Kidney (tissue), 13 donors: ENCODE measurements at regions not wholly inside any gene's neighbourhood (a gene's known extent, or its start where the extent isn't known, plus 50 kb on each side); places are given as distances from the start of the nearest gene placed in this dataset.
A peak's percentile ranks its signal among the peaks of the same experiment; 100 is the strongest.

Experiments used
- DNase-seq, 5 donors: peaks; one replicate each; pipeline ENCODE4 v3.0.0-alpha.2; 2013 to 2020
- FAIRE-seq: peaks from 2 replicates; lab custom pipeline; 2012; peaks lifted over from hg19 to GRCh38; lab: Jason Lieb, UNC
- H3K27ac ChIP-seq, 2 donors: one replicate each; pipeline ENCODE4 v1.7.0; 2013; ENCODE audit warnings: low read depth in 2 of 2, low read length in 2 of 2, inconsistent platforms in 1 of 2
- H3K27me3 ChIP-seq: one replicate; pipeline ENCODE4 v1.7.1; 2013; ENCODE audit warnings: low read length, inconsistent platforms; ENCODE audit not compliant: control insufficient read depth, insufficient read depth
- H3K36me3 ChIP-seq, 3 donors: one replicate each; pipeline versions ENCODE4 v1.7.0 to v1.7.1; 2013; ENCODE audit warnings: low read length in 3 of 3, control low read depth in 1 of 3, inconsistent platforms in 1 of 3; ENCODE audit not compliant: insufficient read depth in 3 of 3, control insufficient read depth in 2 of 3
- H3K4me1 ChIP-seq, 3 donors: one replicate each; pipeline versions ENCODE4 v1.7.0 to v1.7.1; 2013; ENCODE audit warnings: low read length in 3 of 3, inconsistent platforms in 1 of 3, low read depth in 1 of 3; ENCODE audit not compliant: control insufficient read depth in 2 of 3, insufficient read depth in 2 of 3
- H3K4me3 ChIP-seq, 3 donors: one replicate each; pipeline versions ENCODE4 v1.7.0 to v1.8.1; 2013; ENCODE audit warnings: low read length in 3 of 3, control low read depth in 1 of 3, inconsistent platforms in 1 of 3
- H3K9ac ChIP-seq, 3 donors: one replicate each; pipeline versions ENCODE4 v1.7.0 to v1.7.1; 2013; ENCODE audit warnings: low read length in 3 of 3, control low read depth in 1 of 3, inconsistent platforms in 1 of 3
- H3K9me3 ChIP-seq, 3 donors: one replicate each; pipeline versions ENCODE4 v1.7.0 to v1.7.1; 2013; ENCODE audit warnings: low read length in 3 of 3, control low read depth in 1 of 3, inconsistent platforms in 1 of 3; ENCODE audit not compliant: control insufficient read depth in 2 of 3, insufficient read depth in 1 of 3
- CTCF ChIP-seq: IDR thresholded peaks from 3 replicates; pipeline ENCODE4 v1.5.1; 2012; ENCODE audit warnings: mild to moderate bottlenecking, moderate library complexity, borderline replicate concordance; ENCODE audit not compliant: insufficient read depth; ENCODE audit errors: extremely low read depth
- intact Hi-C: fragments of 100-400 bp; cut with DNase I; formaldehyde crosslinking; loops from one replicate; pipeline ENCODE4 v1.11.1; 2022
- donor health status: control.
- donor health status: control.
- donor health status: control.
- donor health status: control.
- donor health status: control.
- donor health status: DM: yes; HTN: yes; CAD: no.
- donor health status: Normal renal cell carcinoma (clear cell type).

- no peaks in the 10 kb centered on the region for H3K27me3 ChIP-seq
- H3K36me3 ChIP-seq = no peaks in the 10 kb centered on the region
- no peaks in the 10 kb centered on the region for H3K4me1 ChIP-seq
- no peak for FAIRE-seq
- no peak overlapping the region for H3K4me3 ChIP-seq
- no peak overlapping the region for H3K9ac ChIP-seq
- intact Hi-C loops = no loop called here
- no peaks in the 10 kb centered on the region for H3K9me3 ChIP-seq
- peak in 2 of 5 donors; percentile 29 to 54 for DNase-seq
- no peak overlapping the region for H3K27ac ChIP-seq
- TF ChIP-seq CTCF = no peak
Measured at GRCh38 chrX:94908171-94908570, 1234.2 kb downstream of the FAM133A start.

GRCh38 chrX:94908648-94909047 lies 1234.6 kb downstream of the FAM133A start:
- no peak overlapping the region for H3K27ac ChIP-seq
- no peak for DNase-seq
- H3K4me1 ChIP-seq = no peaks in the 10 kb centered on the region
- no peak for FAIRE-seq
- H3K36me3 ChIP-seq = no peaks in the 10 kb centered on the region
- no peak overlapping the region for H3K4me3 ChIP-seq
- TF ChIP-seq CTCF = no peak
- no peaks in the 10 kb centered on the region for H3K27me3 ChIP-seq
- intact Hi-C loops = no loop called here
- no peak overlapping the region for H3K9ac ChIP-seq
- H3K9me3 ChIP-seq = no peaks in the 10 kb centered on the region

- H3K27ac ChIP-seq = no peak overlapping the region
- intact Hi-C loops = no loop called here
- no peaks in the 10 kb centered on the region for H3K27me3 ChIP-seq
- no peak for TF ChIP-seq CTCF
- H3K9ac ChIP-seq = no peak overlapping the region
- no peaks in the 10 kb centered on the region for H3K9me3 ChIP-seq
- H3K4me1 ChIP-seq = no peaks in the 10 kb centered on the region
- DNase-seq = no peak
- H3K36me3 ChIP-seq = no peaks in the 10 kb centered on the region
- H3K4me3 ChIP-seq = no peak overlapping the region
- no peak for FAIRE-seq
Measured at GRCh38 chrX:94914235-94914634, 1240.2 kb downstream of the FAM133A start.

- no peak for TF ChIP-seq CTCF
- Histone ChIP-seq H3K36me3 (no peaks in the 10 kb centered on the region), H3K27me3 (no peaks in the 10 kb centered on the region), H3K4me3 (no peak overlapping the region), H3K4me1 (no peaks in the 10 kb centered on the region), H3K27ac (no peak overlapping the region), H3K9ac (no peak overlapping the region), H3K9me3 (no peaks in the 10 kb centered on the region)
- FAIRE-seq = peak; percentile 52
- DNase-seq = no peak
- intact Hi-C loops = no loop called here
Measured at GRCh38 chrX:94932278-94932965, 1258.4 kb downstream of the FAM133A start.
